Hepatocyte (in vitro differentiated cells): ENCODE measurements at regions not wholly inside any gene's neighbourhood (a gene's known extent, or its start where the extent isn't known, plus 50 kb on each side); places are given as distances from the start of the nearest gene placed in this dataset.

Source experiments
- DNase-seq: peaks from one replicate; pipeline ENCODE4 v3.0.0-alpha.2; 2016; ENCODE audit warnings: low spot score
- H2AFZ ChIP-seq: fragments of 200-600 bp; sonication (generic); 2 replicates; pipeline ENCODE4 v1.6.0; 2016; ENCODE audit warnings: antibody characterized with exemption, mild to moderate bottlenecking
- H3K27ac ChIP-seq: fragments of 200-600 bp; sonication (generic); 2 replicates; pipeline ENCODE4 v1.5.1; 2016; ENCODE audit warnings: mild to moderate bottlenecking
- H3K27me3 ChIP-seq: fragments of 200-600 bp; sonication (generic); 2 replicates; pipeline ENCODE4 v1.6.1; 2016
- H3K36me3 ChIP-seq: fragments of 200-600 bp; sonication (generic); replicated peaks from 2 replicates; pipeline ENCODE4 v1.5.1; 2016; ENCODE audit warnings: low read depth; ENCODE audit not compliant: insufficient read depth
- H3K4me1 ChIP-seq: fragments of 200-600 bp; sonication (generic); 2 replicates; pipeline ENCODE4 v1.5.1; 2016; ENCODE audit warnings: mild to moderate bottlenecking, moderate library complexity; ENCODE audit not compliant: insufficient read depth
- H3K4me2 ChIP-seq: fragments of 200-600 bp; sonication (generic); 2 replicates; pipeline ENCODE4 v1.6.0; 2016
- H3K4me3 ChIP-seq: fragments of 200-600 bp; sonication (generic); 2 replicates; pipeline ENCODE4 v1.5.1; 2016; ENCODE audit warnings: mild to moderate bottlenecking
- H3K79me2 ChIP-seq: fragments of 200-600 bp; sonication (generic); 2 replicates; pipeline ENCODE4 v1.6.0; 2017; ENCODE audit warnings: mild to moderate bottlenecking
- H3K9me2 ChIP-seq: fragments of 200-600 bp; sonication (generic); replicated peaks from 2 replicates; pipeline ENCODE4 v1.6.0; 2017; ENCODE audit warnings: mild to moderate bottlenecking; ENCODE audit not compliant: insufficient read depth
- H3K9me3 ChIP-seq: fragments of 200-600 bp; sonication (generic); 2 replicates; pipeline ENCODE4 v1.5.1; 2016; ENCODE audit warnings: low read depth, mild to moderate bottlenecking
- H4K20me1 ChIP-seq: fragments of 200-600 bp; sonication (generic); 2 replicates; pipeline ENCODE4 v1.6.0; 2016; ENCODE audit warnings: mild to moderate bottlenecking; ENCODE audit not compliant: insufficient read depth, poor library complexity, severe bottlenecking
- CTCF ChIP-seq: fragments of 200-600 bp; sonication (generic); IDR thresholded peaks from 2 replicates; pipeline ENCODE4 v1.5.1; 2016; ENCODE audit warnings: antibody characterized with exemption, mild to moderate bottlenecking; ENCODE audit not compliant: poor library complexity
- EZH2 ChIP-seq: fragments of 200-600 bp; sonication (generic); IDR thresholded peaks from 2 replicates; pipeline ENCODE4 v1.6.1; 2016; ENCODE audit warnings: antibody characterized with exemption, mild to moderate bottlenecking, borderline replicate concordance
- EZH2phosphoT487 ChIP-seq: fragments of 200-600 bp; sonication (generic); IDR thresholded peaks from one replicate; pipeline ENCODE4 v1.6.1; 2018; ENCODE audit warnings: antibody characterized with exemption, mild to moderate bottlenecking, low read depth, moderate library complexity; ENCODE audit not compliant: unreplicated experiment, severe bottlenecking
- WGBS: methylation state at CpG from one replicate; pipeline ENCODE4 v1.1.6; 2016; ENCODE audit warnings: low lambda C conversion rate; ENCODE audit errors: missing lambda C conversion rate; 5-methylcytosine and 5-hydroxymethylcytosine counted together

- no peak overlapping the region for H3K27ac ChIP-seq
- no peaks in the 10 kb centered on the region for H4K20me1 ChIP-seq
- 94% methylated on average over 6 of the region's 6 CpGs for WGBS
- H3K9me3 ChIP-seq = no peaks in the 10 kb centered on the region
- H3K4me3 ChIP-seq = no peak overlapping the region
- no peak overlapping the region for H3K4me2 ChIP-seq
- no peaks in the 10 kb centered on the region for H3K9me2 ChIP-seq
- no peaks in the 10 kb centered on the region for H3K79me2 ChIP-seq
- H3K4me1 ChIP-seq = no peaks in the 10 kb centered on the region
- H3K36me3 ChIP-seq = no peaks in the 10 kb centered on the region
- no peak for DNase-seq
- TF ChIP-seq EZH2phosphoT487 = no peak
- TF ChIP-seq EZH2 = no peak
- no peak for TF ChIP-seq CTCF
- no peaks in the 10 kb centered on the region for H3K27me3 ChIP-seq
- H2AFZ ChIP-seq = no peak overlapping the region
These were observed 384.5 kb downstream of the IRS2 start for GRCh38 chr13:109401891-109402290.

- Histone ChIP-seq H3K27me3 (no peaks in the 10 kb centered on the region), H3K9me2 (no peaks in the 10 kb centered on the region), H3K4me3 (no peak overlapping the region), H3K27ac (no peak overlapping the region), H3K9me3 (no peaks in the 10 kb centered on the region), H3K4me1 (no peaks in the 10 kb centered on the region), H3K79me2 (no peaks in the 10 kb centered on the region), H4K20me1 (no peaks in the 10 kb centered on the region), H2AFZ (no peak overlapping the region), H3K36me3 (no peaks in the 10 kb centered on the region), H3K4me2 (no peak overlapping the region)
- WGBS = 96% methylated on average over 9 of the region's 9 CpGs
- no peak for DNase-seq
- no peak for TF ChIP-seq EZH2phosphoT487
- no peak for TF ChIP-seq EZH2
- TF ChIP-seq CTCF = no peak
These were observed 385.1 kb downstream of the IRS2 start for GRCh38 chr13:109401307-109401706.

- no peak for TF ChIP-seq EZH2phosphoT487
- no peak for TF ChIP-seq EZH2
- no peak for TF ChIP-seq CTCF
- H3K4me3 ChIP-seq = no peak overlapping the region
- 71% methylated on average over 11 of the region's 11 CpGs for WGBS
These were observed 385.6 kb downstream of the IRS2 start for GRCh38 chr13:109400624-109401257.

More at GRCh38 chr13:109400624-109401257, 385.6 kb downstream of the IRS2 start:
- Histone ChIP-seq H3K9me2 (no peaks in the 10 kb centered on the region), H3K79me2 (no peaks in the 10 kb centered on the region), H2AFZ (no peak overlapping the region), H3K36me3 (no peaks in the 10 kb centered on the region), H3K27ac (no peak overlapping the region), H3K4me2 (no peak overlapping the region), H3K9me3 (no peaks in the 10 kb centered on the region), H4K20me1 (no peaks in the 10 kb centered on the region), H3K27me3 (no peaks in the 10 kb centered on the region), H3K4me1 (no peaks in the 10 kb centered on the region)
- DNase-seq = no peak
